Epidermal melanocyte (primary cell): ENCODE measurements at regions not wholly inside any gene's neighbourhood (a gene's known extent, or its start where the extent isn't known, plus 50 kb on each side); places are given as distances from the start of the nearest gene placed in this dataset.

Experiments
- DNase-seq: peaks from one replicate; pipeline ENCODE4 v3.0.0; 2011; ENCODE audit warnings: low spot score; ENCODE audit not compliant: insufficient read length

- DNase-seq, result no peak
Measured at GRCh38 chr7:18356191-18356645, 139.3 kb upstream of the HDAC9 start.

GRCh38 chr7:18357691-18358090 lies 137.9 kb upstream of the HDAC9 start:
- no peak for DNase-seq

- no peak for DNase-seq
Measured at GRCh38 chr7:18361756-18362155, 133.8 kb upstream of the HDAC9 start.

GRCh38 chr7:18363751-18364380 lies 131.7 kb upstream of the HDAC9 start:
- no peak for DNase-seq

GRCh38 chr7:18364396-18364795 lies 131.2 kb upstream of the HDAC9 start:
- DNase-seq, result no peak

- no peak for DNase-seq
Measured at GRCh38 chr7:18366394-18366793, 129.2 kb upstream of the HDAC9 start.

GRCh38 chr7:18369011-18369410 lies 126.5 kb upstream of the HDAC9 start:
- DNase-seq, result no peak

GRCh38 chr7:18370633-18371032 lies 124.9 kb upstream of the HDAC9 start:
- DNase-seq, result no peak

GRCh38 chr7:18378989-18379605 lies 116.5 kb upstream of the HDAC9 start:
- DNase-seq, result no peak

GRCh38 chr7:18384491-18385143 lies 110.9 kb upstream of the HDAC9 start:
- no peak for DNase-seq

GRCh38 chr7:18386607-18387006 lies 108.9 kb upstream of the HDAC9 start:
- no peak for DNase-seq

- no peak for DNase-seq
Measured at GRCh38 chr7:18387191-18387735, 108.3 kb upstream of the HDAC9 start.

GRCh38 chr7:18390535-18390907 lies 105.0 kb upstream of the HDAC9 start:
- no peak for DNase-seq

- no peak for DNase-seq
Measured at GRCh38 chr7:18393465-18394118, 102.0 kb upstream of the HDAC9 start.

- no peak for DNase-seq
Measured at GRCh38 chr7:18395868-18396267, 99.7 kb upstream of the HDAC9 start.

GRCh38 chr7:18396953-18397352 lies 98.6 kb upstream of the HDAC9 start:
- no peak for DNase-seq

- no peak for DNase-seq
Measured at GRCh38 chr7:18399436-18400235, 95.9 kb upstream of the HDAC9 start.

GRCh38 chr7:18400275-18400674 lies 95.3 kb upstream of the HDAC9 start:
- no peak for DNase-seq

GRCh38 chr7:18400726-18401125 lies 94.8 kb upstream of the HDAC9 start:
- DNase-seq, result no peak

GRCh38 chr7:18401757-18402156 lies 93.8 kb upstream of the HDAC9 start:
- DNase-seq, result no peak

- no peak for DNase-seq
Measured at GRCh38 chr7:18402488-18403183, 92.9 kb upstream of the HDAC9 start.
